ENCODE measurements at regions not wholly inside any gene's neighbourhood (a gene's known extent, or its start where the extent isn't known, plus 50 kb on each side); places are given as distances from the start of the nearest gene placed in this dataset.

DNA sequence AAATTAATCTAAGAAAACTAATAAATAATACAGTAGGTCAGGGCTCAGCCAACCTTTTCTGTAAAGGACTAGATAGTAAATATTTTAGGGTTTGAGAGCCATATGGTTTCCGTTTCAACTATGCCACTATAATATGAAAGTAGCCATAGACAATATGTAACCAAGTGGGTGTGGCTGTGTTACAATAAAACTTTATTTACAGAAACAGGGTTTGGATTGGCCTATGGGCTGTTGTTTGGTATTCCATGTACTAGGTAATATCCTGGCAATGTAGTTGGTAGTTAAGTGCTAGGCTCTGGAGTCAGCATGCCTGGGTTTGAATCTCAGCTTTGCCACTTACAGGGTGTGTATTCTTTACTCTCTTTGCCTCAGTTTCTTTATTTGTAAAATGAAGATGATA, 156.5 kb upstream of the RPH3A start:
- TF ChIP-seq EZH2 (IDR thresholded peaks at IDR 0.05): no peak
- TF ChIP-seq POLR2AphosphoS5 (IDR thresholded peaks at IDR 0.05; ENCODE audit: borderline replicate concordance, low read depth, low read length): no peak
- no peak for TF ChIP-seq FOXP2 (optimal IDR thresholded peaks at IDR 0.05; ENCODE audit: control extremely low read depth, extremely low read length, insufficient read depth)

Data from SK-N-MC (cell line).